GM21737 (cell line): ENCODE measurements at regions not wholly inside any gene's neighbourhood (a gene's known extent, or its start where the extent isn't known, plus 50 kb on each side); places are given as distances from the start of the nearest gene placed in this dataset.
"Not testable (repeated sequence)": the region's sequence is repeated elsewhere in the genome, so short reads cannot be mapped to it uniquely, and the experiment has no call there.

Experiments
- ATAC-seq: cut with Tn5 transposase; IDR thresholded peaks from one replicate; pipeline ENCODE4 v1.9.1; 2021; ENCODE audit warnings: mild to moderate bottlenecking, moderate library complexity; ENCODE audit not compliant: unreplicated experiment

GRCh38 chr12:87585882-87586557 is 443.2 kb downstream of the C12orf50 start:
- ATAC-seq, result no peak

DNA sequence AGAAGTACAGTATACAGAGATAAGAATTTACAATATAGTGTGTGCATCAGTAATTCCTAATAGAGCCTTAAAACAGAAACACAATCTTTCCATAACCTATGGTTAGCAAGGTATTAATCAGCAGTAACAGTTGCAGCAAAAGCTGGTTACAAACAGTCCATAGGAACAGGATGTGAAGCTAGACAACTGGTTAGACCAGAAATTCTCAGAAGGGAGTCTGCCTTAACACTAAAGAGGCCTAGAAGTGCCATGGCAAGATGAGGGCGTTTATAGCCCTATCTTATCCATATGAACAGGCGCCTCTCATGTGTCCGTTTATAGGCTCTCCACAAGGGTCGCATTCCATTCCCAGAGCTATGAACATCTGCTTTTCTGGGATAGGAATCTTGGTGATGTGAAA is 450.1 kb downstream of the C12orf50 start:
- not testable (repeated sequence) for ATAC-seq

DNA sequence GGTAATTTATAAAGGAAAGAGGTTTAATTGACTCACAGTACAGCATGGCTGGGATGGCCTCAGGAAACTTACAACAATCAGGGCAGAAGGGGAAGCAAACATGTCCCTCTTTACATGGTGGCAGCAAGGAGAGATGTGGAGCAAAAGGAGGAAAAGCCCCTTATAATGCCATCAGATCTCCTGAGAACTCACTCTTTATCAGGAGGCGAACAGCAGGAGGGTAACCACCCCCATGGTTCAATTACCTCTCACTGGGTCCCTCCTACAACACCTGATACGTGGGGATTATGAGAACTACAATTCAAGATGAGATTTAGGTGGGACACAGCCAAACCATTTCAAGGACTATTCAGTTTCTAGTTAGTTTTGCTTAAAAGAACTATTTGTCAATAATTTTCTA is 453.3 kb downstream of the C12orf50 start:
- no peak for ATAC-seq

DNA sequence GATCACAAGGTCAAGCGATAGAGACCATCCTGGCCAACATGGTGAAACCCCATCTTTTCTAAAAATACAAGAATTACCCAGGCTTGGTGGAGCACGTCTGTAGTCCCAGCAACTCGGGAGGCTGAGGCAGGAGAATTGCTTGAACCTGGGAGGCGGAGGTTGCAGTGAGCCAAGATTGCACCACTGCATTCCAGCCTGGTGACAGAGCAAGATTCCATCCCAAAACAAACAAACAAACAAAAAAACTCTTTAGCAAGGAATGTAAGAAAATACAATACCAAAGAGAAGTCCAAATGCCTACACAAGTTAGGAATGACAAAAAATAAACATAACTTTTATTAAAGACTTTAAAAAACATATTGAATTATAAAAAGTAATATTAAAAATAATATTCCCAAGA is 462.3 kb downstream of the C12orf50 start:
- not testable (repeated sequence) for ATAC-seq

DNA sequence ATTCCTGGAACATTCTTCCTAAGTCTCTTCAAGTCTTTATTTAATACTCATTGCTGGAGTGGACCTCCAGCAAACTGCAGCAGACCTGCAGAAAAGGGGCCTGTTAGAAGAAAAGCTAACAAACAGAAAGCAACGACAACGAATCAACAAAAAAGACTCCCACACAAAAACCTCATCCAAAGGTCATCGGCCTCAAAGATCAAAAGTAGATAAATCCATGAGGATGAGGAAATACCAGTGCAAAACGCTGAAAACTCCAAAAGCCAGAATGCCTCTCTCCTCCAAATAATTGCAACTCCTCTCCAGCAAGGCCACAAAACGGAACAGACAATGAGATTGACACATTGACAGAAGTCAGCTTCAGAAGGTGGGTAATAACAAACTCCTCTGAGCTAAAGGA is 472.2 kb downstream of the C12orf50 start:
- ATAC-seq, result no peak

DNA sequence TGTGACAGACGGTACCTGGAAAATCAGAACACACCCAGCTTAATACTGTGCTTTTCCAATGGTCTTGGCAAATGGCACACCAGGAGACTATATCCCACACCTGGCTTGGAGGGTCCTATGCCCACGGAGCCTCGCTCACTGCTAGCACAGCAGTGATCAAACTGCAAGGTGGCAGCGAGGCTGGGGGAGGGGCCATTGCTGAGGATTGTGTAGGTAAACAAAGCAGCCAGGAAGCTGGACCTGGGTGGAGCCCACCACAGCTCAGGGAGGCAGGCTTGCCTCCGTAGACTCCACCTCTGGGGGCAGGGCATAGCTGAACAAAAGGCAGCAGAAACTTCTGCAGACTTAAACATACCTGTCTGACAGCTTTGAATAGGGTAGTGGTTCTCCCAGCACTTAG is 498.0 kb downstream of the C12orf50 start:
- not testable (repeated sequence) for ATAC-seq

DNA sequence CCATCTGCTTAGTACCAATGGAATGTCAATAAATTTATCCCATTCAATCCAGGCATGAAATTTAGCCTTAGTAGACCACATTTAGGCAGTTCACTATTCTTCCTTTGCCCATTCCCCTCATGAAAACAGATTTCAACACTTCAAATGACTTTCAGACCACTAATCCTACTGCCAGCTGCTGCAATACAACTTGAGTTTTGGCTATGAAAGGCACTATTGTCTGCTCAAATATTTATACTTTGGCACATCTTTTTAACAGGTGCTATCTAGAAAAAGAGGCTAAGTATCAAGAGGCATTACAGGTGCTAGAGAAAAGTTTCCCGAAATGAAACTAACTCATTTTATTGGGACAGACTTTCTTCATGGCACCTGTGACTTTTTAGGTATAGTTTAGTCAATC is 499.8 kb downstream of the C12orf50 start:
- no peak for ATAC-seq

- ATAC-seq, result no peak
Observed at GRCh38 chr12:87520968-87521367, 508.2 kb downstream of the C12orf50 start.

GRCh38 chr12:87518481-87518880 is 510.7 kb downstream of the C12orf50 start:
- ATAC-seq, result no peak

GRCh38 chr12:87518036-87518435 is 511.2 kb downstream of the C12orf50 start:
- no peak for ATAC-seq

- ATAC-seq, result no peak
Observed at GRCh38 chr12:87513536-87514280, 515.5 kb downstream of the C12orf50 start.

DNA sequence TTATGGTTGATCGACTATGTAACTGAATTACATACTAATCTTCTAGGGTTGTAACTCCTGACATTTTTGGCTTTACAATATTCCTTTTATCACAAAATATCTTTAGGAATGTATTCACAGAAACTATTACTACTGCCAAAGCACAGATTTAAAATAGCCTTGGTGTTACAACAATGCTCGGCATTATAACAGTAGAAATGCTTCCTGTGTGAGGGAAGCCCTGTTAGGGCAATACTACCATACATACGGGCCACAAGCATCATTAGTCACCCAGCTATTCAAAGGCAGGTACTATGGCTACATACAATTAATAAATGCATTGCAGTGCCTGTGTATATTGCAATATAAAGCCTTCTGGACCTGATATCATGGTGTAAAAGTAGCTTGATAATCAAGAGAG is 517.8 kb downstream of the C12orf50 start:
- ATAC-seq, result no peak

GRCh38 chr12:87509237-87509820 is 519.9 kb downstream of the C12orf50 start:
- ATAC-seq, result no peak

DNA sequence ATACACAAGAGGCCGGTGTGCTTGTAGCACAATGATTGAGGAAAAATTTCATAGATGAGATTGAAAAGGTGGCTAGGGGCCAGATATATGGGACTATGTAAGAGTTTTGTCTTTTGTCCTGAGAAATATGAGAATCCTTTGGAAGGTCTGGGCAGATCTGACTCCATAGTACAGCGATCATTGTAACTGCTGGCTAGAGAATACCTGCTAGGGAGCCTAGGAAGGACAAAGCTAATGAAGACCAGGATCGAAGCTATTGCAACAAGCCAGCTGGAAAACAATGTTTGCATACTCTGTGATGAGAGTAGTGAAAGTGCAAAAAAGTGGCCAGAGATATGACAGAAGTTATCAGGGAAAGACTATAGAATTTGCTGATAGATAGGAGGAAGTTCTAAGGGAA is 537.6 kb downstream of the C12orf50 start:
- no peak for ATAC-seq

DNA sequence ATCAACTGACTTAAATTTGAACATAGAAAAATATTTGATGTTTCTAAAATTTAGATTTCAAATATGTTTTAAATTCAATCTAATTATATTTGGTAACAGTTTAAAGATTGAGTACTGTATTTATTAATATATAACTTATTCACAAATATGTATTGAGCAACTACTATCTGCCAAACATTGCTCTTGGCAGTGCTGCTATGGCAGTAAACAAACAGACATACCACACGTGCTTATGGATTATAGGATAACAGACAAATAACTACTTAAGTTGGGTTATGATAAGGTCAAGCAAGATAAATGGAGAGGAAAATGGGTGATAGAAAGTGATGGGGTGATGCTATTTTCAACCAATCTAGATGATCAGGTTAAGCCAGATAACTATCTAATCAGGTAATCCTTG is 538.1 kb downstream of the C12orf50 start:
- ATAC-seq, result no peak

- no peak for ATAC-seq
Observed at GRCh38 chr12:87469295-87469694, 559.9 kb downstream of the C12orf50 start.

- ATAC-seq, result no peak
Observed at GRCh38 chr12:87467936-87468335, 561.3 kb downstream of the C12orf50 start.

GRCh38 chr12:87464565-87464964 is 564.6 kb downstream of the C12orf50 start:
- no peak for ATAC-seq

- ATAC-seq, result no peak
Observed at GRCh38 chr12:87444039-87444438, 585.2 kb downstream of the C12orf50 start.

DNA sequence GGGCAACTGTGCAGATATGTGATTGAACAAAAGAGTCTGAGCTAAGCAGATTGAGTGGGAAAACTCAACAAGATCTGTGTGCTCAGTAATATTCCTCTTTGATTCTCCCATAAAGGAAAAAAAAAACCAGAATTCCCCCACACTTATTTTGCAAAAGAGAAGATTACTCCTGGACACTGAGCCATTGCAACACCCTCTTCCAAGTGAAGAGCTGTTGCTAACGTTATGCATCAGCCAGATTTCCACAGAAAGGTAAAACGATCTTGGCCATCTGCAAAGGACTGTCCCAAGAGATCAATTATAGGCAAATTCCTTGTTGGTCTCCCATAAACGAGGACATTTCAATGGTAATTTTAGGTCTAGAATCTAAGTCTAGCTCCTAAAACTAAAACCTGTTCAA is 587.7 kb downstream of the C12orf50 start:
- ATAC-seq, result no peak

- no peak for ATAC-seq
Observed at GRCh38 chr12:87439990-87440827, 589.0 kb downstream of the C12orf50 start.
